ENCODE measurements at regions not wholly inside any gene's neighbourhood (a gene's known extent, or its start where the extent isn't known, plus 50 kb on each side); places are given as distances from the start of the nearest gene placed in this dataset.

DNA sequence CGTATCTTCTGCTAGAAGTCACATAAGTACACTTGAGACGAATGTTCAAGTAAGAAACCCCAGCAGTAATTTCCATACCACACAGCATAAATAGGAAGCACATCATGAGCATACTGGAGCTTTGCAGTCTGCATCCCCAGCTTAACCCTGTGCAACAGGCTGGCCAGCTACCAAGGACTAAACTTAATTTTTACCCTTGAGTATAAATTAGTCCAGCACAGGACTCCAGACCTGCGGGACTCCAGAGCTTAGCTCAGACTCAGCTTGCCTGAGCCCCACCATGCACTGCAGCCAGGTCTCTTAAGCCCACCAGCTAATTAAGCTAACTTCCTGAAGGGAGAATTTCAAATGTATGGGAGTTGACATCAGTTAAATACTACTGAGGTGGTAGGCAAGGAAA lies 491.0 kb downstream of the ARHGEF28 start:
- no peaks in the 10 kb centered on the region for H3K9me3 Mint-ChIP-seq
- peaks cover 7% of the 10 kb centered on the region for H3K27me3 Mint-ChIP-seq (ENCODE audit: insufficient read depth)
- TF ChIP-seq, protein P1, sequence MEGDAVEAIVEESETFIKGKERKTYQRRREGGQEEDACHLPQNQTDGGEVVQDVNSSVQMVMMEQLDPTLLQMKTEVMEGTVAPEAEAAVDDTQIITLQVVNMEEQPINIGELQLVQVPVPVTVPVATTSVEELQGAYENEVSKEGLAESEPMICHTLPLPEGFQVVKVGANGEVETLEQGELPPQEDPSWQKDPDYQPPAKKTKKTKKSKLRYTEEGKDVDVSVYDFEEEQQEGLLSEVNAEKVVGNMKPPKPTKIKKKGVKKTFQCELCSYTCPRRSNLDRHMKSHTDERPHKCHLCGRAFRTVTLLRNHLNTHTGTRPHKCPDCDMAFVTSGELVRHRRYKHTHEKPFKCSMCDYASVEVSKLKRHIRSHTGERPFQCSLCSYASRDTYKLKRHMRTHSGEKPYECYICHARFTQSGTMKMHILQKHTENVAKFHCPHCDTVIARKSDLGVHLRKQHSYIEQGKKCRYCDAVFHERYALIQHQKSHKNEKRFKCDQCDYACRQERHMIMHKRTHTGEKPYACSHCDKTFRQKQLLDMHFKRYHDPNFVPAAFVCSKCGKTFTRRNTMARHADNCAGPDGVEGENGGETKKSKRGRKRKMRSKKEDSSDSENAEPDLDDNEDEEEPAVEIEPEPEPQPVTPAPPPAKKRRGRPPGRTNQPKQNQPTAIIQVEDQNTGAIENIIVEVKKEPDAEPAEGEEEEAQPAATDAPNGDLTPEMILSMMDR (IDR thresholded peaks at IDR 0.05) = no peak

DNA sequence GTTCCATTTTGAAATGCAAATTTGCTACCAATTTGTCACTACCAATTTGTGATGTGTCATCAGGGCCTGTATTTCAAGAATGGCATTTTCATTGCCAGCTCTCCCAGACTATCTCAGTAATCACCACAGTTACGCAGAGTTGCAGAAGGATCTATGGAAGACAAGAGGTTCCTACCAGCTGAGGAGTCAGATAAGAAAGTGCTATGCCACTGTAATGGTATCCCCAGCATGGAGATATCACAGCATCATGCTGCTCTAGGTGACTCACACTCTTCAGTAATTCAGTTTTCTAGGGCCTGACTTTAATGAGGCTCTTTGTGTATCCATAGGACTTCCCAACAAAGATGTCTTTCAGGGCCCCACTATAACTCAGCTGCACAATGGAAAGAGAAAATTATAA lies 490.3 kb downstream of the ARHGEF28 start:
- Mint-ChIP-seq H3K4me3 (no peak overlapping the region), H3K9me3 (no peaks in the 10 kb centered on the region), H3K27ac (no peak overlapping the region), H3K27me3 (ENCODE audit: insufficient read depth) (peaks cover 7% of the 10 kb centered on the region), H3K4me1 (ENCODE audit: low read depth) (no peaks in the 10 kb centered on the region), H3K36me3 (ENCODE audit: low read depth) (no peaks in the 10 kb centered on the region)
- TF ChIP-seq, protein P1 (IDR thresholded peaks at IDR 0.05) = no peak
- DNase-seq = no peak

More for the DNA sequence above, 491.0 kb downstream of the ARHGEF28 start:
- Mint-ChIP-seq H3K4me1 (ENCODE audit: low read depth) (no peaks in the 10 kb centered on the region), H3K27ac (no peak overlapping the region), H3K4me3 (no peak overlapping the region), H3K36me3 (ENCODE audit: low read depth) (no peaks in the 10 kb centered on the region)
- DNase-seq = no peak

DNA sequence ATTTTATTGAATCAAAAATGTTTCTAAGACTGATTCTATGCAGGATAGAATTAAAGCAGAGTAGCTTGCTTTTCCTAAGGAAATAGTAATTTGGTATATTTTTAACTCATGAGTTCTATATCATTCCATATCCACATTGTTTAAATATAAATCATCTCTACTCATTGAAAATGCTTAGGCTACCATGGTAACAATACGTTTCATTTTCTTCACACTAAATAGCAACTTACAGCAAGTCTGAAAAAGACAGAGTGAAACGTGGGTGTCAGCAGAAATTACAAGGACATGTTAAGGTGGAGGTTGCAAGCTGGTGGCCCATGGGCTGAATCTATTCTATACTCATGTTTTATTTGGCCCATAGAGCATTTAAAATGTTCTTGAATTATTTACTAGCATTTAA lies 487.9 kb downstream of the ARHGEF28 start:
- H3K4me1 Mint-ChIP-seq (ENCODE audit: low read depth) = no peaks in the 10 kb centered on the region
- H3K27me3 Mint-ChIP-seq (ENCODE audit: insufficient read depth) = peaks cover 9% of the 10 kb centered on the region
- no peaks in the 10 kb centered on the region for H3K9me3 Mint-ChIP-seq
- no peak overlapping the region for H3K4me3 Mint-ChIP-seq
- TF ChIP-seq, protein P1 (IDR thresholded peaks at IDR 0.05) = no peak
- H3K27ac Mint-ChIP-seq = no peak overlapping the region
- DNase-seq = no peak
- no peaks in the 10 kb centered on the region for H3K36me3 Mint-ChIP-seq (ENCODE audit: low read depth)

DNA sequence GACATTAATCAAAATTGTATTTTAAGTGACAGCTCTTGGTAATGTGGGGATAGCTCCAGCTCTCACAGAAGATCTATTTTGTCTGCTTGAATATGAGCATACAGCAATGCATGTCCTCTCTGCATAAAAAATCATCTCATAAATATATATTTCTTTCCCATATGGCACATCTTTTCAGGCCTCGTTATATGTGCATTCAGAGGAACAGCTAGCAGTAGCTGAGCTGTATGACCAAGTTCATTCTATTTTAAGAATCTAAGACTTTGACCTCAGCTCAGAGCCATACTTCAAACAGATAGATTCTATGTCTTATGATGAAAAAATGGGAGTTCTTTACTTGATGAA lies 487.2 kb downstream of the ARHGEF28 start:
- H3K4me1 Mint-ChIP-seq (ENCODE audit: low read depth) = no peaks in the 10 kb centered on the region
- TF ChIP-seq, protein P1 (IDR thresholded peaks at IDR 0.05) = no peak
- no peak overlapping the region for H3K27ac Mint-ChIP-seq
- peaks cover 9% of the 10 kb centered on the region for H3K27me3 Mint-ChIP-seq (ENCODE audit: insufficient read depth)
- no peak overlapping the region for H3K4me3 Mint-ChIP-seq
- no peaks in the 10 kb centered on the region for H3K9me3 Mint-ChIP-seq
- no peak for DNase-seq
- no peaks in the 10 kb centered on the region for H3K36me3 Mint-ChIP-seq (ENCODE audit: low read depth)

DNA sequence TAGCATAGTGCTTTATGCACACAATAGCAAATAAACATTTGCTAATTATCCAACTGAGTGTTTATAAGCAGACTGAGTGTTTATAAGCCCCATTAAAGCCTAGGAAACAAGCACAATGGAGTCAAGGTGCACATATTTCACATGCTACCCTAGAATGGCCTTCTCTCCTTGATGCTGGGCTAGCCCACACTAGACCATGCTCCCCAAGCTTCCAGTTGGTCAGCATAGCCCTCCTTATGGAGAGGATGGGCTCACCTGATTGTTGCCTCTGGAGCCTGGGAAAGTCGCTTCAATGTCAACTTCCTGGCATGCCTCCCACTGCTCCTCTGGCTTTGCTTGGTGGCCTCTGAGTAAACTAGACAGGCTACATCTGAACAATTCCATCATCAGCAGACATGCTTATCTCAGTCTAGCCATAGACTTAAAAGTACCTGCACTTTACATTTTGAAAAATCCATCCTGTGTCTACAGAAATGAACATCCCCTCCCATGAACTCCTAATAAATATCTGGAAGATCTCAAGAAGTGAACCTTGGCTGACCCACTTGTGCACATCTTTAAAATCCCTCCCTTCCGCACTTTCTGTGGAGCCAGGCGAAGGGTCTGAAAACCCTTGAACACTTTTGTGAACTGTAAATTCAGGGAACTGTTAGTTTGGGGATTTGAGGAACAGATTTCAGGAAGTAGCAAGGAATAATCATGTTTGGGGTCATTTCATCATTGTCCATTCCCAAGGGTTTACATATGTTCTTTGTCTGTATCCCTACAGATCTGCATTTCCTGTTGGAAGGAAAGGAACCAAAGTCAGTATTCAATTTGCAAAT lies 486.6 kb downstream of the ARHGEF28 start:
- TF ChIP-seq, protein P1 (IDR thresholded peaks at IDR 0.05) = no peak
- Mint-ChIP-seq H3K4me3 (no peak overlapping the region), H3K4me1 (ENCODE audit: low read depth) (no peaks in the 10 kb centered on the region), H3K27ac (no peak overlapping the region), H3K9me3 (no peaks in the 10 kb centered on the region), H3K27me3 (ENCODE audit: insufficient read depth) (peaks cover 9% of the 10 kb centered on the region), H3K36me3 (ENCODE audit: low read depth) (no peaks in the 10 kb centered on the region)
- DNase-seq = no peak
